ENCODE measurements at regions not wholly inside any gene's neighbourhood (a gene's known extent, or its start where the extent isn't known, plus 50 kb on each side); places are given as distances from the start of the nearest gene placed in this dataset.
A peak's percentile ranks its signal among the peaks of the same experiment; 100 is the strongest.
"Not testable (repeated sequence)": the region's sequence is repeated elsewhere in the genome, so short reads cannot be mapped to it uniquely, and the experiment has no call there.

- no peak for DNase-seq (ENCODE audit: low read depth)
- H3K36me3 ChIP-seq (ENCODE audit: control insufficient read depth, insufficient read depth, low read length) = no peaks in the 10 kb centered on the region
- CTCF ChIA-PET = interaction anchor here (1.7 kb wide), 1 partner anchor 134 kb away, joined by 4 read pairs; no protein-coding TSS in a partner anchor
These were observed 224.6 kb upstream of the ISX start for GRCh38 chr22:34841331-34841771.

GRCh38 chr22:34841911-34842310 is 224.0 kb upstream of the ISX start:
- ChIA-PET CTCF (interaction anchor here (1.6 to 1.7 kb wide), 2 partner anchors 134 to 182 kb away, joined by 3 to 4 read pairs; no protein-coding TSS in a partner anchor), POLR2A (no interaction called here)
- TF ChIP-seq CTCF (IDR thresholded peaks at IDR 0.05; ENCODE audit: insufficient read depth, low read depth, low read length) = no peak
- H3K27me3 ChIP-seq (ENCODE audit: control insufficient read depth, insufficient read depth, low read length) = no peaks in the 10 kb centered on the region
- H3K36me3 ChIP-seq (ENCODE audit: control insufficient read depth, insufficient read depth, low read length) = no peaks in the 10 kb centered on the region
- H3K4me3 ChIP-seq (ENCODE audit: low read depth, low read length) = no peak overlapping the region
- no peak for DNase-seq (ENCODE audit: low read depth)

More at GRCh38 chr22:34841331-34841771, 224.6 kb upstream of the ISX start:
- TF ChIP-seq CTCF (IDR thresholded peaks at IDR 0.05; ENCODE audit: insufficient read depth, low read depth, low read length) = no peak
- POLR2A ChIA-PET = no interaction called here
- no peaks in the 10 kb centered on the region for H3K27me3 ChIP-seq (ENCODE audit: control insufficient read depth, insufficient read depth, low read length)
- H3K4me3 ChIP-seq (ENCODE audit: low read depth, low read length) = no peak overlapping the region

- H3K36me3 ChIP-seq (ENCODE audit: control insufficient read depth, insufficient read depth, low read length) = no peaks in the 10 kb centered on the region
- DNase-seq (ENCODE audit: low read depth) = no peak
- TF ChIP-seq CTCF (IDR thresholded peaks at IDR 0.05; ENCODE audit: insufficient read depth, low read depth, low read length) = peak; percentile 15; the same call in 1 of the 2 replicates
- ChIA-PET CTCF (interaction anchor here (1.6 to 1.7 kb wide), 2 partner anchors 133 to 182 kb away, joined by 3 to 4 read pairs; no protein-coding TSS in a partner anchor), POLR2A (no interaction called here)
- no peaks in the 10 kb centered on the region for H3K27me3 ChIP-seq (ENCODE audit: control insufficient read depth, insufficient read depth, low read length)
- no peak overlapping the region for H3K4me3 ChIP-seq (ENCODE audit: low read depth, low read length)
These were observed 223.3 kb upstream of the ISX start for GRCh38 chr22:34842630-34843029.

- CTCF ChIA-PET; H3K27me3 ChIP-seq (ENCODE audit: control insufficient read depth, insufficient read depth, low read length); H3K36me3 ChIP-seq (ENCODE audit: control insufficient read depth, insufficient read depth, low read length); H3K4me3 ChIP-seq (ENCODE audit: low read depth, low read length); POLR2A ChIA-PET; DNase-seq (ENCODE audit: low read depth): not testable (repeated sequence)
These were observed 222.2 kb upstream of the ISX start for GRCh38 chr22:34843743-34844142.

GRCh38 chr22:34845391-34845790 is 220.6 kb upstream of the ISX start:
- no peak for TF ChIP-seq CTCF (IDR thresholded peaks at IDR 0.05; ENCODE audit: insufficient read depth, low read depth, low read length)
- Histone ChIP-seq H3K4me3 (ENCODE audit: low read depth, low read length) (no peak overlapping the region), H3K36me3 (ENCODE audit: control insufficient read depth, insufficient read depth, low read length) (no peaks in the 10 kb centered on the region), H3K27me3 (ENCODE audit: control insufficient read depth, insufficient read depth, low read length) (no peaks in the 10 kb centered on the region)
- POLR2A ChIA-PET = no interaction called here
- CTCF ChIA-PET = interaction anchor here (2.0 kb wide), 1 partner anchor 12 kb away, joined by 4 read pairs; no protein-coding TSS in a partner anchor
- DNase-seq (ENCODE audit: low read depth) = no peak

GRCh38 chr22:34847072-34847471 is 218.9 kb upstream of the ISX start:
- POLR2A ChIA-PET = no interaction called here
- Histone ChIP-seq H3K27me3 (ENCODE audit: control insufficient read depth, insufficient read depth, low read length) (no peaks in the 10 kb centered on the region), H3K4me3 (ENCODE audit: low read depth, low read length) (no peak overlapping the region), H3K36me3 (ENCODE audit: control insufficient read depth, insufficient read depth, low read length) (no peaks in the 10 kb centered on the region)
- TF ChIP-seq CTCF (IDR thresholded peaks at IDR 0.05; ENCODE audit: insufficient read depth, low read depth, low read length) = no peak
- CTCF ChIA-PET = interaction anchor here (2.0 kb wide), 1 partner anchor 11 kb away, joined by 4 read pairs; no protein-coding TSS in a partner anchor
- DNase-seq (ENCODE audit: low read depth) = no peak
